OCI-LY7 (cell line): ENCODE measurements at regions not wholly inside any gene's neighbourhood (a gene's known extent, or its start where the extent isn't known, plus 50 kb on each side); places are given as distances from the start of the nearest gene placed in this dataset.

Experiments used
- BruUV-seq: library from RNA; stranded (reverse); fragments of 400-500 nt; replicated peaks from 2 replicates; lab custom pipeline; 2021; lab: Mats Ljungman, UMichigan
- CTCF ChIA-PET: fragments of 300-600 bp; sonication (Branson Sonifier 250); formaldehyde crosslinking; loops from one replicate; lab custom pipeline; 2022; ENCODE audit warnings: antibody characterized with exemption; ENCODE audit not compliant: unreplicated experiment; lab: Charles Lee
- POLR2A ChIA-PET: fragments of 300-600 bp; sonication (Branson Sonifier 250); formaldehyde crosslinking; loops from one replicate; lab custom pipeline; 2022; ENCODE audit warnings: antibody characterized with exemption; lab: Charles Lee
- DNase-seq: peaks from one replicate; pipeline ENCODE4 v3.0.0-alpha.2; 2015; ENCODE audit warnings: low spot score
- H2AFZ ChIP-seq: fragments of 200-600 bp; sonication (generic), shearing (Covaris generic); 2 replicates; pipeline ENCODE4 v1.6.1; 2014; ENCODE audit warnings: mild to moderate bottlenecking, antibody characterized with exemption, low read length, moderate library complexity
- H3K27ac ChIP-seq: fragments of 200-600 bp; sonication (generic); 2 replicates; pipeline ENCODE4 v1.5.1; 2014; ENCODE audit warnings: mixed run types, low read depth, mild to moderate bottlenecking, moderate library complexity, low read length, inconsistent platforms; ENCODE audit not compliant: poor library complexity, severe bottlenecking
- H3K36me3 ChIP-seq: fragments of 200-600 bp; sonication (generic); 2 replicates; pipeline ENCODE4 v1.6.1; 2014; ENCODE audit warnings: mild to moderate bottlenecking, antibody characterized with exemption, low read length, moderate library complexity, mixed read lengths; ENCODE audit not compliant: insufficient read depth
- H3K4me1 ChIP-seq: fragments of 200-600 bp; sonication (generic); 2 replicates; pipeline ENCODE4 v1.5.1; 2014; ENCODE audit warnings: mild to moderate bottlenecking, low read length; ENCODE audit not compliant: insufficient read depth, poor library complexity, severe bottlenecking
- H3K4me2 ChIP-seq: fragments of 200-600 bp; sonication (generic); 2 replicates; pipeline ENCODE4 v1.6.1; 2014; ENCODE audit warnings: mild to moderate bottlenecking, low read length
- H3K4me3 ChIP-seq: fragments of 200-600 bp; sonication (generic); 2 replicates; pipeline ENCODE4 v1.5.1; 2014; ENCODE audit warnings: mild to moderate bottlenecking, low read depth, low read length; ENCODE audit not compliant: poor library complexity, severe bottlenecking
- H3K79me2 ChIP-seq: fragments of 200-600 bp; sonication (generic); 2 replicates; pipeline ENCODE4 v1.6.1; 2016; ENCODE audit warnings: low read depth, mild to moderate bottlenecking, low read length, moderate library complexity, mixed read lengths; ENCODE audit not compliant: insufficient read depth
- H3K9me2 ChIP-seq: fragments of 200-600 bp; sonication (generic); 2 replicates; pipeline ENCODE4 v1.6.1; 2016; ENCODE audit warnings: mild to moderate bottlenecking, low read length, mixed read lengths; ENCODE audit not compliant: insufficient read depth
- H3K9me3 ChIP-seq: fragments of 200-600 bp; sonication (generic); 2 replicates; pipeline ENCODE4 v1.6.1; 2014; ENCODE audit warnings: mild to moderate bottlenecking, mixed run types, low read length, mixed read lengths
- H4K20me1 ChIP-seq: fragments of 200-600 bp; sonication (generic); 2 replicates; pipeline ENCODE4 v1.6.1; 2014; ENCODE audit warnings: mild to moderate bottlenecking, antibody characterized with exemption, low read length, moderate library complexity, mixed read lengths; ENCODE audit not compliant: insufficient read depth
- CTCF ChIP-seq: fragments of 200-600 bp; sonication (generic); conservative IDR thresholded peaks from 2 replicates; pipeline ENCODE4 v1.5.1; 2014; ENCODE audit warnings: mild to moderate bottlenecking, antibody characterized with exemption, low read length, moderate library complexity, mixed read lengths
- EZH2phosphoT487 ChIP-seq: fragments of 200-600 bp; sonication (generic); IDR thresholded peaks from 2 replicates; pipeline ENCODE4 v1.6.1; 2018; ENCODE audit warnings: low read depth, borderline replicate concordance, mild to moderate bottlenecking, mixed run types, antibody characterized with exemption, low read length, moderate library complexity, mixed read lengths
- intact Hi-C: fragments of 100-400 bp; cut with micrococcal nuclease; formaldehyde crosslinking; loops from one replicate; pipeline ENCODE4 v1.10.0; 2022; ENCODE audit not compliant: unreplicated experiment

- Histone ChIP-seq H3K27ac (no peak overlapping the region), H3K9me2 (no peaks in the 10 kb centered on the region), H2AFZ (no peak overlapping the region), H4K20me1 (no peaks in the 10 kb centered on the region), H3K4me3 (no peak overlapping the region), H3K4me2 (no peak overlapping the region), H3K9me3 (no peaks in the 10 kb centered on the region), H3K36me3 (no peaks in the 10 kb centered on the region), H3K4me1 (no peaks in the 10 kb centered on the region), H3K79me2 (no peaks in the 10 kb centered on the region)
- ChIA-PET POLR2A (interaction anchor here (1.3 kb wide), 1 partner anchor 12 kb away, joined by 3 read pairs; no protein-coding TSS in a partner anchor), CTCF (no interaction called here)
- intact Hi-C loops = no loop called here
- no TSS peak for BruUV-seq
- no peak for TF ChIP-seq CTCF
- no peak for TF ChIP-seq EZH2phosphoT487
- DNase-seq = no peak
Observed at GRCh38 chr14:21991130-21991529, 317.5 kb upstream of the OR4E1 start.

DNA sequence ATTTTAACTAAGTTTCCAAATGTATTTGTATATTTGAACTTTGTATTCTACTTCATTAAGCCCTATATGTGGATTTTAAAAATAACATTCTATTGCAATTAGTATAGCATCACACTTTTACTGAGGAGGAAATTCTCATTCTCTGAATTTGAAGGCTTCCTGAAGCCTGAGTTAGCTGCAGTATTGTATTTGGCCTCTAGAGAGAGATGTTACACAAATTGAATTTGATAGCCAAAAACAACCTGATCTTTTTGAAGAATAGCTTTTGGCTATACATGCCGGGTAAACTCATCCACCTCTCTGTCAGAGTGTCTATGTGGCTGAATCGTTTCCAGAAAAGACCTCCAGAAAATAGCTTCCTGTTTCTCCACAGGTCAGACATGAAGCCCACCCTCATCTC, 316.5 kb upstream of the OR4E1 start:
- no peak overlapping the region for H3K27ac ChIP-seq
- POLR2A ChIA-PET = interaction anchor here (0.8 to 1.2 kb wide), 2 partner anchors 9 to 22 kb away, joined by 3 read pairs; no protein-coding TSS in a partner anchor
- H3K4me1 ChIP-seq = no peaks in the 10 kb centered on the region
- no peaks in the 10 kb centered on the region for H3K79me2 ChIP-seq
- no peaks in the 10 kb centered on the region for H3K36me3 ChIP-seq
- no peak overlapping the region for H2AFZ ChIP-seq
- intact Hi-C loops = no loop called here
- peak; percentile 33 for DNase-seq
- no peaks in the 10 kb centered on the region for H3K9me3 ChIP-seq
- TF ChIP-seq CTCF = peak; percentile 75
- TF ChIP-seq EZH2phosphoT487 = no peak
- CTCF ChIA-PET = no interaction called here
- H3K4me2 ChIP-seq = no peak overlapping the region
- BruUV-seq = no TSS peak
- H3K4me3 ChIP-seq = no peak overlapping the region
- no peaks in the 10 kb centered on the region for H4K20me1 ChIP-seq
- no peaks in the 10 kb centered on the region for H3K9me2 ChIP-seq

GRCh38 chr14:21989090-21989489, 315.5 kb upstream of the OR4E1 start:
- Histone ChIP-seq H3K79me2 (no peaks in the 10 kb centered on the region), H2AFZ (no peak overlapping the region), H3K36me3 (no peaks in the 10 kb centered on the region), H3K27ac (no peak overlapping the region), H4K20me1 (no peaks in the 10 kb centered on the region), H3K9me2 (no peaks in the 10 kb centered on the region), H3K4me1 (no peaks in the 10 kb centered on the region), H3K4me2 (no peak overlapping the region), H3K9me3 (no peaks in the 10 kb centered on the region), H3K4me3 (no peak overlapping the region)
- intact Hi-C loops = no loop called here
- no peak for TF ChIP-seq EZH2phosphoT487
- TF ChIP-seq CTCF = no peak
- no peak for DNase-seq
- ChIA-PET CTCF (interaction anchor here (1.2 kb wide), 1 partner anchor 11 kb away, joined by 3 read pairs; no protein-coding TSS in a partner anchor), POLR2A (interaction anchor here (1.2 kb wide), 1 partner anchor 10 kb away, joined by 3 read pairs; no protein-coding TSS in a partner anchor)
- BruUV-seq = no TSS peak
